H9 (cell line): ENCODE measurements at regions not wholly inside any gene's neighbourhood (a gene's known extent, or its start where the extent isn't known, plus 50 kb on each side); places are given as distances from the start of the nearest gene placed in this dataset.

ENCODE experiments used
- DNase-seq: peaks from one replicate; pipeline ENCODE4 v3.0.0-alpha.2; 2017
- H2AFZ ChIP-seq: one replicate; pipeline ENCODE4 v1.6.1; 2013; ENCODE audit warnings: mild to moderate bottlenecking, low read length, control low read depth, moderate library complexity
- H2AK5ac ChIP-seq: 2 replicates; pipeline ENCODE4 v1.6.1; 2013; ENCODE audit warnings: low read length, control low read depth, mixed read lengths; ENCODE audit not compliant: insufficient read length
- H2BK120ac ChIP-seq: one replicate; pipeline ENCODE4 v1.6.1; 2013; ENCODE audit warnings: low read depth, mild to moderate bottlenecking, low read length, control low read depth, inconsistent platforms; ENCODE audit not compliant: poor library complexity, severe bottlenecking
- H2BK12ac ChIP-seq: 2 replicates; pipeline ENCODE4 v1.6.1; 2013; ENCODE audit warnings: low read length, control low read depth, mixed read lengths, low read depth; ENCODE audit not compliant: insufficient read length
- H2BK15ac ChIP-seq: 2 replicates; pipeline ENCODE4 v1.6.1; 2013; ENCODE audit warnings: low read depth, low read length, control low read depth
- H2BK20ac ChIP-seq: one replicate; pipeline ENCODE4 v1.6.1; 2013; ENCODE audit warnings: low read depth, mild to moderate bottlenecking, low read length, control low read depth, inconsistent platforms; ENCODE audit not compliant: poor library complexity, severe bottlenecking
- H2BK5ac ChIP-seq: 2 replicates; pipeline ENCODE4 v1.6.1; 2013; ENCODE audit warnings: low read length, control low read depth, mixed read lengths; ENCODE audit not compliant: insufficient read length
- H3K14ac ChIP-seq: 2 replicates; pipeline ENCODE4 v1.6.1; 2013; ENCODE audit warnings: low read length, control low read depth; ENCODE audit not compliant: insufficient read depth
- H3K18ac ChIP-seq: 2 replicates; pipeline ENCODE4 v1.6.1; 2013; ENCODE audit warnings: low read depth, mild to moderate bottlenecking, mixed read lengths, low read length, control low read depth; ENCODE audit not compliant: insufficient read length
- H3K23ac ChIP-seq: 2 replicates; pipeline ENCODE4 v1.6.1; 2013; ENCODE audit warnings: low read length, control low read depth, mixed read lengths, low read depth; ENCODE audit not compliant: insufficient read length
- H3K23me2 ChIP-seq: 2 replicates; pipeline ENCODE4 v1.6.1; 2013; ENCODE audit warnings: low read depth, mild to moderate bottlenecking, mixed read lengths, low read length, control low read depth; ENCODE audit not compliant: insufficient read length, poor library complexity, severe bottlenecking
- H3K27ac ChIP-seq: 2 replicates; pipeline ENCODE4 v1.5.1; 2013; ENCODE audit warnings: low read length, control low read depth, mixed read lengths, low read depth; ENCODE audit not compliant: insufficient read length
- H3K27me3 ChIP-seq: 2 replicates; pipeline ENCODE4 v1.6.1; 2013; ENCODE audit warnings: low read length, control low read depth, inconsistent platforms; ENCODE audit not compliant: insufficient read depth
- H3K4ac ChIP-seq: 2 replicates; pipeline ENCODE4 v1.6.1; 2013; ENCODE audit warnings: low read depth, mild to moderate bottlenecking, control low read depth, inconsistent platforms, low read length, moderate library complexity
- H3K4me1 ChIP-seq: 2 replicates; pipeline ENCODE4 v1.6.1; 2013; ENCODE audit warnings: low read length, control low read depth, inconsistent platforms; ENCODE audit not compliant: insufficient read depth
- H3K4me2 ChIP-seq: 2 replicates; pipeline ENCODE4 v1.6.1; 2013; ENCODE audit warnings: low read length, control low read depth, mixed read lengths; ENCODE audit not compliant: insufficient read length, insufficient read depth
- H3K56ac ChIP-seq: 2 replicates; pipeline ENCODE4 v1.6.1; 2013; ENCODE audit warnings: low read depth, mild to moderate bottlenecking, mixed read lengths, low read length, control low read depth; ENCODE audit not compliant: insufficient read length
- H3K79me1 ChIP-seq: 2 replicates; pipeline ENCODE4 v1.6.1; 2013; ENCODE audit warnings: low read depth, mild to moderate bottlenecking, moderate library complexity, low read length, control low read depth, inconsistent platforms; ENCODE audit not compliant: insufficient read depth, poor library complexity, severe bottlenecking
- H3K79me2 ChIP-seq: 2 replicates; pipeline ENCODE4 v1.6.1; 2013; ENCODE audit warnings: low read length, control low read depth, inconsistent platforms; ENCODE audit not compliant: insufficient read depth
- H3K9ac ChIP-seq: 2 replicates; pipeline ENCODE4 v1.6.1; 2013; ENCODE audit warnings: low read length, control low read depth, mixed read lengths; ENCODE audit not compliant: insufficient read length; ENCODE audit errors: extremely low read depth
- H3K9me3 ChIP-seq: one replicate; pipeline ENCODE4 v1.6.1; 2013; ENCODE audit warnings: low read depth, low read length, inconsistent platforms; ENCODE audit not compliant: control insufficient read depth
- H3T11ph ChIP-seq: one replicate; pipeline ENCODE4 v1.6.1; 2013; ENCODE audit warnings: mild to moderate bottlenecking, low read length, control low read depth, inconsistent platforms
- H4K20me1 ChIP-seq: one replicate; pipeline ENCODE4 v1.6.1; 2013; ENCODE audit not compliant: control insufficient read depth, insufficient read length, insufficient read depth
- H4K5ac ChIP-seq: 2 replicates; pipeline ENCODE4 v1.6.1; 2013; ENCODE audit warnings: low read depth, mild to moderate bottlenecking, mixed read lengths, low read length, control low read depth; ENCODE audit not compliant: insufficient read length
- H4K8ac ChIP-seq: replicated peaks from 2 replicates; pipeline ENCODE4 v1.6.1; 2013; ENCODE audit warnings: low read length, control low read depth, mixed read lengths, low read depth; ENCODE audit not compliant: insufficient read length
- H4K91ac ChIP-seq: 2 replicates; pipeline ENCODE4 v1.6.1; 2013; ENCODE audit warnings: low read depth, mild to moderate bottlenecking, moderate library complexity, mixed read lengths, low read length, control low read depth; ENCODE audit not compliant: insufficient read length
- H3K27ac Mint-ChIP-seq, 3 experiments: 2 replicates in 2 of 3; 3 replicates in 1 of 3; pipeline ENCODE4 v1.8.0; 2020 to 2021; ENCODE audit warnings: mixed read lengths in 3 of 3, mild to moderate bottlenecking in 1 of 3, moderate library complexity in 1 of 3
- H3K27me3 Mint-ChIP-seq: 2 replicates; pipeline ENCODE4 v1.8.0; 2021; ENCODE audit warnings: low read depth, mild to moderate bottlenecking, moderate library complexity, mixed read lengths
- H3K36me3 Mint-ChIP-seq, 3 experiments: 2 replicates in 2 of 3; 3 replicates in 1 of 3; pipeline ENCODE4 v1.8.0; 2020 to 2021; ENCODE audit warnings: low read depth in 3 of 3, mixed read lengths in 3 of 3; ENCODE audit not compliant: insufficient read depth in 1 of 3
- H3K4me1 Mint-ChIP-seq, 2 experiments: 2 replicates each; pipeline ENCODE4 v1.8.0; 2020; ENCODE audit warnings: mixed read lengths in 2 of 2
- H3K4me3 Mint-ChIP-seq, 2 experiments: 2 replicates in 1 of 2; 3 replicates in 1 of 2; pipeline ENCODE4 v1.8.0; 2020 to 2021; ENCODE audit warnings: mild to moderate bottlenecking in 2 of 2, mixed read lengths in 2 of 2, moderate library complexity in 1 of 2
- H3K9me3 Mint-ChIP-seq, 2 experiments: 2 replicates in 1 of 2; 3 replicates in 1 of 2; pipeline ENCODE4 v1.8.0; 2020; ENCODE audit warnings: mild to moderate bottlenecking in 2 of 2, mixed read lengths in 2 of 2, moderate library complexity in 1 of 2
- CTCF ChIP-seq: fragments of 200-600 bp; sonication (generic); conservative IDR thresholded peaks from 3 replicates; pipeline ENCODE4 v1.8.0; 2021; ENCODE audit warnings: antibody characterized with exemption, mild to moderate bottlenecking
- WGBS: extraction: QIAGEN DNeasy Blood & Tissue Kit; methylation state at CpG from one replicate; pipeline ENCODE4 v1.1.7; 2013; ENCODE audit warnings: missing lambda C conversion rate, low lambda C conversion rate, mixed read lengths; ENCODE audit not compliant: insufficient read length; ENCODE audit errors: extremely low coverage; 5-methylcytosine and 5-hydroxymethylcytosine counted together

DNA sequence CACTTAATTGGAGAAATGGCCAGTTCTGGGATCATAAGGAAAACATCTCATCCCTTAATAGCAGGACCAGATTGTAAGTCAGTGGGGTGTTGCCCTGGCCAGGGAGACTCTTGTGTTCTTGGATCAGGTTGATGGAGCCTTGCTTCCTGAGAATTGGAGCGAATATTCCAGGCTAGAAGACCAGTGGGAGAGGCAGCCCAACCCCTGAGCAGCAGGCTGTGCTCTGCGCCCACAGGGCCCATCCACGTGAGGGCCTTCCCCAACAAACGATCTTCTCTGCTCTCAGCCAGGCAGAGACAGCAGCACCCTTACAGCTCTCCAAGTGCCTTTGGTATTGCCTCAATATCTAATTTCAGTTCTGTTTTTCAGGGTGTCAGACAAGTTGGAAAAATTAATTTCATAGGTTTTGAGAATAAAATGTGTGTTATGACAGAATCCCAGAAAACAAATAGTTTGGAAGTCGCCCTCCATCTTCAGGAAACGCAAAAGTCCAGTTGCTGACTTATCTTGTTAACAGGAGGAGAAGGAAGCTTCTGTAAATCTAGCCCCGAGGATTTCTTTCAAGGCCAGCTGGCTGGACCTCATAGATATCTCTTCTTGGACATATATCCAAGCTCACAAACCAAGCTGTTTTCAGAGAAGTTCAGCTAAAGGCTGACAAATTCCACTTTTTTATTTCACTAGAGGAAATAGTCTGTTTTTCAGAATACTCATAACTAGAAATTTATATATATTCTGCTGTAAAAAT, 105.5 kb downstream of the COPS8 start:
- Histone ChIP-seq H3K56ac (no peak overlapping the region), H4K20me1 (no peaks in the 10 kb centered on the region), H3K23ac (no peak overlapping the region), H3K4me1 (no peaks in the 10 kb centered on the region), H2BK5ac (no peak overlapping the region), H2AK5ac (no peak overlapping the region), H2BK15ac (no peak overlapping the region), H3K27me3 (no peaks in the 10 kb centered on the region), H3K14ac (peak overlapping the region; percentile 75; the same call in 1 of the 2 replicates), H3K18ac (no peak overlapping the region), H3K9ac (no peak overlapping the region), H4K5ac (no peak overlapping the region), H3K4ac (no peak overlapping the region), H4K8ac (no peak overlapping the region), H3K27ac (no peak overlapping the region), H3K79me1 (no peaks in the 10 kb centered on the region), H4K91ac (no peak overlapping the region), H3T11ph (no peak overlapping the region), H3K79me2 (no peaks in the 10 kb centered on the region), H3K23me2 (no peaks in the 10 kb centered on the region), H2BK20ac (no peak overlapping the region), H3K4me2 (no peak overlapping the region), H2BK120ac (no peak overlapping the region), H2BK12ac (no peak overlapping the region), H2AFZ (no peak overlapping the region), H3K9me3 (no peaks in the 10 kb centered on the region)
- Mint-ChIP-seq H3K4me3 (no peak overlapping the region), H3K9me3 (peaks cover 3 to 7% of the 10 kb centered on the region in 2 experiments; a peak in 3 of 5 replicates), H3K27ac (no peak overlapping the region), H3K4me1 (peaks cover 0 to 4% of the 10 kb centered on the region in 2 experiments; a peak in 1 of 4 replicates), H3K27me3 (peaks cover 4% of the 10 kb centered on the region; the same call in 1 of the 2 replicates), H3K36me3 (no peaks in the 10 kb centered on the region; a peak in 1 of 7 replicates)
- no CpG with 5 or more reads among the region's 7 CpGs for WGBS
- no peak for DNase-seq
- TF ChIP-seq CTCF, result no peak
